A673 (cell line): ENCODE measurements at regions not wholly inside any gene's neighbourhood (a gene's known extent, or its start where the extent isn't known, plus 50 kb on each side); places are given as distances from the start of the nearest gene placed in this dataset.

Experiments
- BruUV-seq: library from RNA; stranded (reverse); fragments of 400-500 nt; replicated peaks from 2 replicates; lab custom pipeline; 2021; lab: Mats Ljungman, UMichigan
- CTCF ChIA-PET: fragments of 300-600 bp; sonication (Branson Sonifier 250); formaldehyde crosslinking; loops from one replicate; lab custom pipeline; 2022; ENCODE audit warnings: antibody characterized with exemption; lab: Charles Lee
- POLR2A ChIA-PET: fragments of 300-600 bp; sonication (Branson Sonifier 250); formaldehyde crosslinking; loops from one replicate; lab custom pipeline; 2022; ENCODE audit warnings: antibody characterized with exemption; ENCODE audit not compliant: low non-redundant PET; lab: Charles Lee
- DNase-seq: peaks from one replicate; pipeline ENCODE4 v3.0.0-alpha.2; 2015; ENCODE audit warnings: low spot score
- H3K27ac ChIP-seq: fragments of 200-600 bp; sonication (generic); 2 replicates; pipeline ENCODE4 v1.5.1; 2016; ENCODE audit warnings: mixed run types, low read depth, mild to moderate bottlenecking, mixed read lengths, antibody characterized with exemption, low read length; ENCODE audit not compliant: poor library complexity, severe bottlenecking
- H3K27me3 ChIP-seq: fragments of 200-600 bp; sonication (generic); replicated peaks from 2 replicates; pipeline ENCODE4 v1.6.1; 2017; ENCODE audit warnings: mixed run types, low read depth, mild to moderate bottlenecking, mixed read lengths, antibody characterized with exemption, low read length; ENCODE audit not compliant: insufficient read depth, poor library complexity
- H3K36me3 ChIP-seq: fragments of 200-600 bp; sonication (generic); 2 replicates; pipeline ENCODE4 v1.6.1; 2016; ENCODE audit warnings: mixed run types, mild to moderate bottlenecking, mixed read lengths, antibody characterized with exemption, low read length; ENCODE audit not compliant: insufficient read depth, poor library complexity, severe bottlenecking
- H3K4me1 ChIP-seq: fragments of 200-600 bp; sonication (generic); 2 replicates; pipeline ENCODE4 v1.6.1; 2017; ENCODE audit warnings: mixed run types, mild to moderate bottlenecking, mixed read lengths, antibody characterized with exemption, low read length; ENCODE audit not compliant: insufficient read depth, poor library complexity, severe bottlenecking
- H3K4me3 ChIP-seq: fragments of 200-600 bp; sonication (generic); 2 replicates; pipeline ENCODE4 v1.5.1; 2016; ENCODE audit warnings: low read depth, mixed run types, mild to moderate bottlenecking, mixed read lengths, low read length; ENCODE audit not compliant: poor library complexity, severe bottlenecking
- H3K9me3 ChIP-seq: fragments of 200-600 bp; sonication (generic); 2 replicates; pipeline ENCODE4 v1.6.1; 2016; ENCODE audit warnings: mixed run types, low read depth, mild to moderate bottlenecking, mixed read lengths, antibody characterized with exemption, low read length; ENCODE audit not compliant: poor library complexity, severe bottlenecking
- EZH2 ChIP-seq: fragments of 200-600 bp; sonication (generic); IDR thresholded peaks from 2 replicates; pipeline ENCODE4 v1.6.1; 2017; ENCODE audit warnings: borderline replicate concordance, low read depth, mild to moderate bottlenecking, mixed read lengths, antibody characterized with exemption, low read length; ENCODE audit not compliant: poor library complexity, severe bottlenecking
- intact Hi-C: fragments of 100-400 bp; cut with micrococcal nuclease; formaldehyde crosslinking; loops from one replicate; pipeline ENCODE4 v1.10.0; 2022; ENCODE audit not compliant: unreplicated experiment
- TF ChIP-seq, protein P1 (sequence below): fragments of 300-800, 200-600 bp; sonication (generic); conservative IDR thresholded peaks from 2 replicates; pipeline ENCODE4 v1.5.1; 2017; ENCODE audit warnings: low read depth, mild to moderate bottlenecking, antibody characterized with exemption, low read length, moderate library complexity, mixed read lengths

DNA sequence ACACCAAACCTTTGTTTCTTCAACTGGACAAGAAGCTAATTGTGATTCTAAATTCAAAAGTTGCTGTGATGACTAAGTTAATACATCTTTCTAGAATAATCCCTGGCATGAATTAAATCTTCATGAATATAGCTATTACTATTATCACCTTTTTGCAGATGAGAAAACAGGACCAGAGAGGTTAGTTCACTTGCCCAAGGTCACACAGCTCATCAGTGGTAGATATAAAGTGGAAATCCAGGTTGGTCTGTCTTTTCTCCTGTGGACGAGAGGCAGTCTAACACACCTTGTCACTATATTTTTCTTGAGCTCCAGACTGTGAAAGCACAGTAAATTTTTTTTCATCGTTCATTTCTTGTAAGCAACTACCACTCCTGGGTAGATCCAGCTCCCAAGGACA, 247.6 kb upstream of the LRTM1 start:
- TF ChIP-seq, protein P1, sequence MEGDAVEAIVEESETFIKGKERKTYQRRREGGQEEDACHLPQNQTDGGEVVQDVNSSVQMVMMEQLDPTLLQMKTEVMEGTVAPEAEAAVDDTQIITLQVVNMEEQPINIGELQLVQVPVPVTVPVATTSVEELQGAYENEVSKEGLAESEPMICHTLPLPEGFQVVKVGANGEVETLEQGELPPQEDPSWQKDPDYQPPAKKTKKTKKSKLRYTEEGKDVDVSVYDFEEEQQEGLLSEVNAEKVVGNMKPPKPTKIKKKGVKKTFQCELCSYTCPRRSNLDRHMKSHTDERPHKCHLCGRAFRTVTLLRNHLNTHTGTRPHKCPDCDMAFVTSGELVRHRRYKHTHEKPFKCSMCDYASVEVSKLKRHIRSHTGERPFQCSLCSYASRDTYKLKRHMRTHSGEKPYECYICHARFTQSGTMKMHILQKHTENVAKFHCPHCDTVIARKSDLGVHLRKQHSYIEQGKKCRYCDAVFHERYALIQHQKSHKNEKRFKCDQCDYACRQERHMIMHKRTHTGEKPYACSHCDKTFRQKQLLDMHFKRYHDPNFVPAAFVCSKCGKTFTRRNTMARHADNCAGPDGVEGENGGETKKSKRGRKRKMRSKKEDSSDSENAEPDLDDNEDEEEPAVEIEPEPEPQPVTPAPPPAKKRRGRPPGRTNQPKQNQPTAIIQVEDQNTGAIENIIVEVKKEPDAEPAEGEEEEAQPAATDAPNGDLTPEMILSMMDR: no peak
- TF ChIP-seq EZH2: no peak
- peaks cover 3% of the 10 kb centered on the region for H3K27me3 ChIP-seq
- intact Hi-C loops: no loop called here
- ChIA-PET CTCF (no interaction called here), POLR2A (interaction anchor here (0.6 kb wide), 1 partner anchor 508 kb away, joined by 3 read pairs; no protein-coding TSS in a partner anchor)
- H3K4me3 ChIP-seq: no peak overlapping the region
- DNase-seq: no peak
- H3K9me3 ChIP-seq: no peaks in the 10 kb centered on the region
- no peaks in the 10 kb centered on the region for H3K36me3 ChIP-seq
- no TSS peak for BruUV-seq
- no peaks in the 10 kb centered on the region for H3K4me1 ChIP-seq
- no peak overlapping the region for H3K27ac ChIP-seq

DNA sequence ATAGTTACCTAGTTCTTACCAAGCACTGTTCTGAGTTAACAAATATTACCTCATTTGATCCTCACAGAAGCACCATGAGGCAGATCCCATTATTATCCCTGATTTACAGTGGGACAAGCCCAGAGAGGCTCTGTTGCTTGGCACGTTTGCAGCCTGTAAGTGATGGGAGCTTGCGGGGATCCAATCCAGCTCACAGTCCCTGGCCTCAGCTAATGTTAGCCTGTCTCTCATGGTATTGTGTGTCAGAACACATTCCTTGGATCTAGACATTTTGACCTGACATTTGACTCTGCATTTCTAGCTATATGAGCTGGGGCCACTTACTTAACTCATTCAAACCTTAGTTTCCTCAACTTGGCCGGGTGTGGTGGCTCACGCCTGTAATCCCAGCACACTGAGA, 246.9 kb upstream of the LRTM1 start:
- H3K27me3 ChIP-seq: peaks cover 3% of the 10 kb centered on the region
- H3K9me3 ChIP-seq: no peaks in the 10 kb centered on the region
- intact Hi-C loops: no loop called here
- no peak for DNase-seq
- ChIA-PET POLR2A (interaction anchor here (0.6 kb wide), 1 partner anchor 507 kb away, joined by 3 read pairs; no protein-coding TSS in a partner anchor), CTCF (no interaction called here)
- no peak overlapping the region for H3K4me3 ChIP-seq
- BruUV-seq: no TSS peak
- H3K4me1 ChIP-seq: no peaks in the 10 kb centered on the region
- TF ChIP-seq, protein P1: no peak
- TF ChIP-seq EZH2: no peak
- no peaks in the 10 kb centered on the region for H3K36me3 ChIP-seq
- no peak overlapping the region for H3K27ac ChIP-seq

DNA sequence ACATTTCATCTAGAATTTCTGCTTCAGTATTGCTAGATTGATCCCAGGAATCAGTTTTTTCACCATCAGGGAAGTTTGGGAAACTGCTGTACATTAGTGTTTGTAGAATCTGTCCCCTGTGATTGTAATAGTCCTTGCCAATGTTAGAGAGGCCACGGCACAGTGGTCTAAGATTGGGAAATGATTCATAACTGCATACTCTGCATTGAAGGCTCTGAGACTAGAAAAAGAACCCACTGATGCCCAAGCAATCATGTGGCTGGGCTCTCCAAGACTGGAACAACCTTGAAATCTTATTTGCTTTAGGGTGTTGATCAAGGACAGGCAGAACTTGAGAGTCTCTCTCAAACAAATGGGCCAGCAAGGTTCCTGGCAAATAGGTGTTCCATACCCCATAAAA, 245.6 kb upstream of the LRTM1 start:
- H3K36me3 ChIP-seq: no peaks in the 10 kb centered on the region
- H3K27me3 ChIP-seq: no peaks in the 10 kb centered on the region
- BruUV-seq: no TSS peak
- TF ChIP-seq, protein P1: no peak
- TF ChIP-seq EZH2: no peak
- no peak overlapping the region for H3K27ac ChIP-seq
- DNase-seq: no peak
- H3K9me3 ChIP-seq: no peaks in the 10 kb centered on the region
- ChIA-PET CTCF (no interaction called here), POLR2A (no interaction called here)
- intact Hi-C loops: no loop called here
- no peak overlapping the region for H3K4me3 ChIP-seq
- H3K4me1 ChIP-seq: no peaks in the 10 kb centered on the region
